Thyroid gland (tissue), 4 donors: ENCODE measurements at regions not wholly inside any gene's neighbourhood (a gene's known extent, or its start where the extent isn't known, plus 50 kb on each side); places are given as distances from the start of the nearest gene placed in this dataset.

Source experiments
- DNase-seq, 2 donors: peaks; one replicate each; pipeline ENCODE4 v3.0.0-alpha.2; 2019
- H3K27ac ChIP-seq, 3 donors: fragments of 200-600 bp; sonication (generic); 1 replicate in 2 of 3; 2 replicates in 1 of 3; pipeline ENCODE4 v1.5.1; 2016 to 2019; ENCODE audit warnings: mild to moderate bottlenecking in 1 of 3, moderate library complexity in 1 of 3
- H3K27me3 ChIP-seq: fragments of 200-600 bp; sonication (generic); one replicate; pipeline ENCODE4 v1.5.1; 2019
- H3K36me3 ChIP-seq, 2 donors: fragments of 200-600 bp; sonication (generic); one replicate each; pipeline ENCODE4 v1.5.1; 2016 to 2019
- H3K4me1 ChIP-seq, 2 donors: fragments of 200-600 bp; sonication (generic); one replicate each; pipeline ENCODE4 v1.5.1; 2017 to 2019
- H3K4me3 ChIP-seq, 3 donors: fragments of 200-600 bp; sonication (generic); replicated peaks in 1 of 3; 1 replicate in 2 of 3; 2 replicates in 1 of 3; pipeline ENCODE4 v1.5.1; 2016; ENCODE audit warnings: mild to moderate bottlenecking in 1 of 3
- H3K9me3 ChIP-seq: fragments of 200-600 bp; sonication (generic); one replicate; pipeline ENCODE4 v1.5.1; 2017
- POLR2A ChIP-seq, 2 donors: fragments of 450-650 bp; IDR thresholded peaks; one replicate each; pipeline ENCODE4 v1.6.1; 2017; ENCODE audit warnings: antibody characterized with exemption in 2 of 2, mild to moderate bottlenecking in 2 of 2, moderate library complexity in 1 of 2
- WGBS, 2 donors: methylation state at CpG; one replicate each; pipeline ENCODE4 v1.1.5; 2017; 5-methylcytosine and 5-hydroxymethylcytosine counted together
- intact Hi-C: fragments of 100-400 bp; cut with DNase I; formaldehyde crosslinking; loops from one replicate; pipeline ENCODE4 v1.15.1; 2023
- TF ChIP-seq, protein P1 (sequence below), 6 experiments: fragments of 200-600 bp in 3 of 6; fragments of 450-650 bp in 3 of 6; sonication (generic) in 3 of 6; IDR thresholded peaks; one replicate each; pipeline ENCODE4 v1.5.1; 2016 to 2019; ENCODE audit warnings: antibody characterized with exemption in 6 of 6, mild to moderate bottlenecking in 2 of 6, inconsistent platforms in 1 of 6, moderate library complexity in 1 of 6

DNA sequence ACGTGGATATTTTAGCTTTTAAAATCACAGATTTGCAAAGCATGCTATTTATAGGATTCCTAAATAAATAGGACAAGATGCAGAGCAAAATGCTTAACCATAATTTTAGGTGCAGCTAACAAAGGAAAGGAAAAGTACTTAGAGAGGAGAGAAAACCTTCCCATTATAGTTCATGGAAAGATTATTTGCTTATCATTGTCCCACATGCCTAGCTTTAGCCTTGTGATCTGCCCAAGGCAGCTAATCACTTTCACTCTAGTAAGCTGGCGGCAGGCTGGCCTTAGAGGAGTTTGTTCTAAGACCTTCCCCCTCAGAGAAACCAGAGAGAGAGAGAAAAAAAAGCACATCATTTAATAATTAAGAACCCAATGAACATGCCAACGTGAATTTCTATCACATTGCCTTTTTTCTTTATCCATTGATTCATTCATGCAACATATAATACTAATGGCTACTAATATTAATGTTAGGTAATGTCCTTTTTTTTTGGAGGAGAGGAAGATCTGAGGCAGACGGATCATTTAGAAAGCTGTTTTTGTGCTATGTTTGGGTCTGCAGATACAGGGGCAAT, 274.6 kb downstream of the ARL4A start:
- Histone ChIP-seq H3K27ac (no peak overlapping the region), H3K4me3 (no peak overlapping the region), H3K4me1 (no peaks in the 10 kb centered on the region), H3K36me3 (no peaks in the 10 kb centered on the region), H3K27me3 (no peaks in the 10 kb centered on the region), H3K9me3 (no peaks in the 10 kb centered on the region)
- DNase-seq: no peak
- TF ChIP-seq, protein P1, sequence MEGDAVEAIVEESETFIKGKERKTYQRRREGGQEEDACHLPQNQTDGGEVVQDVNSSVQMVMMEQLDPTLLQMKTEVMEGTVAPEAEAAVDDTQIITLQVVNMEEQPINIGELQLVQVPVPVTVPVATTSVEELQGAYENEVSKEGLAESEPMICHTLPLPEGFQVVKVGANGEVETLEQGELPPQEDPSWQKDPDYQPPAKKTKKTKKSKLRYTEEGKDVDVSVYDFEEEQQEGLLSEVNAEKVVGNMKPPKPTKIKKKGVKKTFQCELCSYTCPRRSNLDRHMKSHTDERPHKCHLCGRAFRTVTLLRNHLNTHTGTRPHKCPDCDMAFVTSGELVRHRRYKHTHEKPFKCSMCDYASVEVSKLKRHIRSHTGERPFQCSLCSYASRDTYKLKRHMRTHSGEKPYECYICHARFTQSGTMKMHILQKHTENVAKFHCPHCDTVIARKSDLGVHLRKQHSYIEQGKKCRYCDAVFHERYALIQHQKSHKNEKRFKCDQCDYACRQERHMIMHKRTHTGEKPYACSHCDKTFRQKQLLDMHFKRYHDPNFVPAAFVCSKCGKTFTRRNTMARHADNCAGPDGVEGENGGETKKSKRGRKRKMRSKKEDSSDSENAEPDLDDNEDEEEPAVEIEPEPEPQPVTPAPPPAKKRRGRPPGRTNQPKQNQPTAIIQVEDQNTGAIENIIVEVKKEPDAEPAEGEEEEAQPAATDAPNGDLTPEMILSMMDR (IDR thresholded peaks at IDR 0.05): no peak
- TF ChIP-seq POLR2A (IDR thresholded peaks at IDR 0.05): no peak
- intact Hi-C loops: no loop called here
- 77 to 81% methylated on average over 4 of the region's 4 CpGs for WGBS, 2 donors

GRCh38 chr7:12963435-12963834, 276.0 kb downstream of the ARL4A start:
- TF ChIP-seq POLR2A (IDR thresholded peaks at IDR 0.05): no peak
- TF ChIP-seq, protein P1 (IDR thresholded peaks at IDR 0.05): no peak
- Histone ChIP-seq H3K36me3 (no peaks in the 10 kb centered on the region), H3K27ac (no peak overlapping the region), H3K4me3 (no peak overlapping the region), H3K4me1 (no peaks in the 10 kb centered on the region), H3K27me3 (no peaks in the 10 kb centered on the region), H3K9me3 (no peaks in the 10 kb centered on the region)
- intact Hi-C loops: no loop called here
- DNase-seq: no peak
- 74 to 97% methylated on average over 1 of the region's 1 CpG for WGBS, 2 donors

- no peaks in the 10 kb centered on the region for H3K27me3 ChIP-seq
- 88 to 90% methylated on average over 4 of the region's 4 CpGs for WGBS, 2 donors
- H3K4me3 ChIP-seq: no peak overlapping the region
- H3K4me1 ChIP-seq: no peaks in the 10 kb centered on the region
- no peak for TF ChIP-seq POLR2A (IDR thresholded peaks at IDR 0.05)
- TF ChIP-seq, protein P1 (IDR thresholded peaks at IDR 0.05): no peak
- H3K27ac ChIP-seq: no peak overlapping the region
- no peaks in the 10 kb centered on the region for H3K9me3 ChIP-seq
- intact Hi-C loops: no loop called here
- H3K36me3 ChIP-seq: no peaks in the 10 kb centered on the region
- DNase-seq: no peak
These were observed 277.4 kb downstream of the ARL4A start for GRCh38 chr7:12964836-12965235.

GRCh38 chr7:12965767-12966166, 278.3 kb downstream of the ARL4A start:
- intact Hi-C loops: no loop called here
- no peaks in the 10 kb centered on the region for H3K36me3 ChIP-seq
- H3K27ac ChIP-seq: no peak overlapping the region
- 56 to 57% methylated on average over 2 of the region's 2 CpGs for WGBS, 2 donors
- no peak for TF ChIP-seq POLR2A (IDR thresholded peaks at IDR 0.05)
- TF ChIP-seq, protein P1 (IDR thresholded peaks at IDR 0.05): no peak
- no peaks in the 10 kb centered on the region for H3K9me3 ChIP-seq
- no peaks in the 10 kb centered on the region for H3K27me3 ChIP-seq
- no peak overlapping the region for H3K4me3 ChIP-seq
- DNase-seq: no peak
- H3K4me1 ChIP-seq: no peaks in the 10 kb centered on the region

- no peaks in the 10 kb centered on the region for H3K36me3 ChIP-seq
- H3K9me3 ChIP-seq: no peaks in the 10 kb centered on the region
- intact Hi-C loops: no loop called here
- DNase-seq: no peak
- H3K27me3 ChIP-seq: no peaks in the 10 kb centered on the region
- H3K4me3 ChIP-seq: no peak overlapping the region
- no peak overlapping the region for H3K27ac ChIP-seq
- TF ChIP-seq, protein P1 (IDR thresholded peaks at IDR 0.05): no peak
- no peak for TF ChIP-seq POLR2A (IDR thresholded peaks at IDR 0.05)
- H3K4me1 ChIP-seq: no peaks in the 10 kb centered on the region
- WGBS, 2 donors: 84 to 85% methylated on average over 3 of the region's 3 CpGs
These were observed 279.9 kb downstream of the ARL4A start for GRCh38 chr7:12967322-12967721.
